Omental fat pad (tissue), 3 donors: ENCODE measurements at regions not wholly inside any gene's neighbourhood (a gene's known extent, or its start where the extent isn't known, plus 50 kb on each side); places are given as distances from the start of the nearest gene placed in this dataset.

Source experiments
- ATAC-seq: fragments of 150-250 bp; one replicate; pipeline ENCODE4 v1.9.1; 2016; ENCODE audit warnings: mild to moderate bottlenecking, moderate library complexity; ENCODE audit not compliant: low FRiP score
- DNase-seq: peaks from one replicate; pipeline ENCODE4 v3.0.0-alpha.2; 2019; ENCODE audit warnings: low spot score
- CTCF ChIP-seq, 3 donors: fragments of 450-650 bp; IDR thresholded peaks; one replicate each; pipeline ENCODE4 v1.5.1; 2016 to 2017; ENCODE audit warnings: antibody characterized with exemption in 3 of 3, mild to moderate bottlenecking in 3 of 3, moderate library complexity in 2 of 3

- ATAC-seq (no peak), DNase-seq (no peak)
- TF ChIP-seq CTCF (IDR thresholded peaks at IDR 0.05): no peak
Observed at GRCh38 chr1:108051631-108052377, 86.8 kb upstream of the VAV3 start.

GRCh38 chr1:108050911-108051629, 86.1 kb upstream of the VAV3 start:
- DNase-seq (no peak), ATAC-seq (no peak)
- no peak for TF ChIP-seq CTCF (IDR thresholded peaks at IDR 0.05)

- ATAC-seq: no peak
- DNase-seq: no peak
- no peak for TF ChIP-seq CTCF (IDR thresholded peaks at IDR 0.05)
Observed at GRCh38 chr1:108050158-108050557, 85.2 kb upstream of the VAV3 start.

- ATAC-seq: no peak
- DNase-seq: no peak
- TF ChIP-seq CTCF (IDR thresholded peaks at IDR 0.05): no peak
Observed at GRCh38 chr1:108049178-108049819, 84.3 kb upstream of the VAV3 start.

GRCh38 chr1:108048301-108049177, 83.6 kb upstream of the VAV3 start:
- DNase-seq: no peak

More at GRCh38 chr1:108048301-108049177, 83.6 kb upstream of the VAV3 start:
- no peak for ATAC-seq
- no peak for TF ChIP-seq CTCF (IDR thresholded peaks at IDR 0.05)
